ENCODE measurements at regions not wholly inside any gene's neighbourhood (a gene's known extent, or its start where the extent isn't known, plus 50 kb on each side); places are given as distances from the start of the nearest gene placed in this dataset.

DNA sequence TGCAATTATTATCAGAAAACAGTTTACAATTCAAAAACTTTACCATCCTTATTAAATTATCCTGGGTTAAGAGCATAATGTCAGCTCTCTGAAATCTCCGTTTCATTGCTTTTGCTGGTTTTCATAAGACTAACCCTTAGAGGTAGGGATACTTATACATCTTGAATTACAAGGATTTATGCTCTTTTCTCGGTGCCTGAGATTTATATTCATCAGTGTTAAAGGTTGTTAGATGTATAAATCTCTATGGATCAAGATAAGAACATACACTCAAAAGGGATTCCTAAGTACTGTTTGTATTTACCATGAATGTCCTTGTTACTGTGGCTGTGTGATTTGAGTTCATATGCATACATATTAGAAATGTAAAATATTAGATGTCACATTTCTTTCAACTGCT lies 684.7 kb downstream of the EFNA5 start:
- no peak for TF ChIP-seq CTCF (IDR thresholded peaks at IDR 0.05; ENCODE audit: low read depth, low read length, missing input control)
- TF ChIP-seq MAX (IDR thresholded peaks at IDR 0.05), result no peak
- TF ChIP-seq, protein P1, sequence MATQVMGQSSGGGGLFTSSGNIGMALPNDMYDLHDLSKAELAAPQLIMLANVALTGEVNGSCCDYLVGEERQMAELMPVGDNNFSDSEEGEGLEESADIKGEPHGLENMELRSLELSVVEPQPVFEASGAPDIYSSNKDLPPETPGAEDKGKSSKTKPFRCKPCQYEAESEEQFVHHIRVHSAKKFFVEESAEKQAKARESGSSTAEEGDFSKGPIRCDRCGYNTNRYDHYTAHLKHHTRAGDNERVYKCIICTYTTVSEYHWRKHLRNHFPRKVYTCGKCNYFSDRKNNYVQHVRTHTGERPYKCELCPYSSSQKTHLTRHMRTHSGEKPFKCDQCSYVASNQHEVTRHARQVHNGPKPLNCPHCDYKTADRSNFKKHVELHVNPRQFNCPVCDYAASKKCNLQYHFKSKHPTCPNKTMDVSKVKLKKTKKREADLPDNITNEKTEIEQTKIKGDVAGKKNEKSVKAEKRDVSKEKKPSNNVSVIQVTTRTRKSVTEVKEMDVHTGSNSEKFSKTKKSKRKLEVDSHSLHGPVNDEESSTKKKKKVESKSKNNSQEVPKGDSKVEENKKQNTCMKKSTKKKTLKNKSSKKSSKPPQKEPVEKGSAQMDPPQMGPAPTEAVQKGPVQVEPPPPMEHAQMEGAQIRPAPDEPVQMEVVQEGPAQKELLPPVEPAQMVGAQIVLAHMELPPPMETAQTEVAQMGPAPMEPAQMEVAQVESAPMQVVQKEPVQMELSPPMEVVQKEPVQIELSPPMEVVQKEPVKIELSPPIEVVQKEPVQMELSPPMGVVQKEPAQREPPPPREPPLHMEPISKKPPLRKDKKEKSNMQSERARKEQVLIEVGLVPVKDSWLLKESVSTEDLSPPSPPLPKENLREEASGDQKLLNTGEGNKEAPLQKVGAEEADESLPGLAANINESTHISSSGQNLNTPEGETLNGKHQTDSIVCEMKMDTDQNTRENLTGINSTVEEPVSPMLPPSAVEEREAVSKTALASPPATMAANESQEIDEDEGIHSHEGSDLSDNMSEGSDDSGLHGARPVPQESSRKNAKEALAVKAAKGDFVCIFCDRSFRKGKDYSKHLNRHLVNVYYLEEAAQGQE (IDR thresholded peaks at IDR 0.05), result no peak
- no peak for TF ChIP-seq YY1 (IDR thresholded peaks at IDR 0.05)
- TF ChIP-seq FOXA1 (IDR thresholded peaks at IDR 0.05), result no peak

Measured in liver (tissue), 2 donors.